Natural killer cell (primary cell): ENCODE measurements at regions not wholly inside any gene's neighbourhood (a gene's known extent, or its start where the extent isn't known, plus 50 kb on each side); places are given as distances from the start of the nearest gene placed in this dataset.

Experiments used
- ATAC-seq, 3 donors: fragments of 150-1000 bp in 2 of 3; fragments of 200-7000 bp in 1 of 3; cut with Tn5 transposase; 1 replicate in 1 of 3; 2 replicates in 2 of 3; pipeline ENCODE4 v1.10.0; 2021; ENCODE audit warnings: mild to moderate bottlenecking in 2 of 3, moderate library complexity in 2 of 3
- DNase-seq, 2 donors: peaks; one replicate each; pipeline versions ENCODE4 v3.0.0 to v3.0.0-alpha.2; 2013 to 2021; ENCODE audit warnings: mixed read lengths in 1 of 2
- H3K27ac ChIP-seq: one replicate; pipeline ENCODE4 v1.5.1; 2013; ENCODE audit warnings: mild to moderate bottlenecking, low read length
- H3K27me3 ChIP-seq: one replicate; pipeline ENCODE4 v1.6.1; 2013; ENCODE audit warnings: low read length; ENCODE audit not compliant: control insufficient read depth, insufficient read depth
- H3K36me3 ChIP-seq: one replicate; pipeline ENCODE4 v1.6.1; 2013; ENCODE audit warnings: low read length; ENCODE audit not compliant: control insufficient read depth, insufficient read depth
- H3K4me1 ChIP-seq: one replicate; pipeline ENCODE4 v1.6.1; 2013; ENCODE audit warnings: low read length; ENCODE audit not compliant: control insufficient read depth, insufficient read depth
- H3K4me3 ChIP-seq: one replicate; pipeline ENCODE4 v1.5.1; 2013; ENCODE audit warnings: low read length
- H3K9me3 ChIP-seq: one replicate; pipeline ENCODE4 v1.6.1; 2013; ENCODE audit warnings: low read length; ENCODE audit not compliant: control insufficient read depth, insufficient read depth
- H3K27ac Mint-ChIP-seq, 2 donors: one replicate each; pipeline ENCODE4 v1.8.0; 2022; ENCODE audit warnings: mild to moderate bottlenecking in 2 of 2, mixed read lengths in 2 of 2, moderate library complexity in 1 of 2
- H3K27me3 Mint-ChIP-seq, 2 donors: one replicate each; pipeline ENCODE4 v1.8.0; 2022; ENCODE audit warnings: low read depth in 2 of 2, mixed read lengths in 2 of 2
- H3K36me3 Mint-ChIP-seq: one replicate; pipeline ENCODE4 v1.8.0; 2022; ENCODE audit warnings: mixed read lengths
- H3K4me1 Mint-ChIP-seq, 2 donors: one replicate each; pipeline ENCODE4 v1.8.0; 2022; ENCODE audit warnings: mixed read lengths in 2 of 2
- H3K4me3 Mint-ChIP-seq: one replicate; pipeline ENCODE4 v1.8.0; 2022; ENCODE audit warnings: mild to moderate bottlenecking, moderate library complexity, mixed read lengths
- H3K9me3 Mint-ChIP-seq, 2 donors: one replicate each; pipeline ENCODE4 v1.8.0; 2022; ENCODE audit warnings: mixed read lengths in 2 of 2
- WGBS: methylation state at CpG from one replicate; pipeline ENCODE4 v1.1.7; 2013; ENCODE audit warnings: missing lambda C conversion rate; ENCODE audit not compliant: insufficient coverage; 5-methylcytosine and 5-hydroxymethylcytosine counted together
- intact Hi-C: fragments of 100-400 bp; cut with micrococcal nuclease; formaldehyde crosslinking; loops from one replicate; pipeline ENCODE4 v1.14.2; 2022
- TF ChIP-seq, protein P1 (sequence below): fragments of 200-600 bp; IDR thresholded peaks from one replicate; pipeline ENCODE4 v1.8.0; 2022; ENCODE audit warnings: antibody characterized with exemption

DNA sequence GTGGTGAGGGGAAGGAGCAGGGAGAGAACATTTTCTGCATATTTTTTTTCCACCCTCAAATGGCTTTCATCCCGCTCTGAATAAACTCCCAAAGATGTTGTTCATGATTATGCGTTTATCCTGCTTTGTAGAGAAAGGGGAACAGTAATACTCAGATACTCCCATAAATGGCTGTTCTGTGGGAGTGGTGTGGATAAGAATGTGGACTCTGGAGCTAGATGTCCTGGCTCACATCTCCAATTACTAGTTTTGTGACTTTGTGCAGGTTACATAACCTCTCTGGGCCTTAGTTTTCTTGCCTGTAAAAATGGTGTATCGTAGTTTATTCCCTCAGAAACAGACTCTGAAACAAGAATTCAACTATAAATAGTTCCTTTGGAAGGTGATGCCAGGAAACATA lies 395.4 kb upstream of the SUCLG2 start:
- TF ChIP-seq, protein P1, sequence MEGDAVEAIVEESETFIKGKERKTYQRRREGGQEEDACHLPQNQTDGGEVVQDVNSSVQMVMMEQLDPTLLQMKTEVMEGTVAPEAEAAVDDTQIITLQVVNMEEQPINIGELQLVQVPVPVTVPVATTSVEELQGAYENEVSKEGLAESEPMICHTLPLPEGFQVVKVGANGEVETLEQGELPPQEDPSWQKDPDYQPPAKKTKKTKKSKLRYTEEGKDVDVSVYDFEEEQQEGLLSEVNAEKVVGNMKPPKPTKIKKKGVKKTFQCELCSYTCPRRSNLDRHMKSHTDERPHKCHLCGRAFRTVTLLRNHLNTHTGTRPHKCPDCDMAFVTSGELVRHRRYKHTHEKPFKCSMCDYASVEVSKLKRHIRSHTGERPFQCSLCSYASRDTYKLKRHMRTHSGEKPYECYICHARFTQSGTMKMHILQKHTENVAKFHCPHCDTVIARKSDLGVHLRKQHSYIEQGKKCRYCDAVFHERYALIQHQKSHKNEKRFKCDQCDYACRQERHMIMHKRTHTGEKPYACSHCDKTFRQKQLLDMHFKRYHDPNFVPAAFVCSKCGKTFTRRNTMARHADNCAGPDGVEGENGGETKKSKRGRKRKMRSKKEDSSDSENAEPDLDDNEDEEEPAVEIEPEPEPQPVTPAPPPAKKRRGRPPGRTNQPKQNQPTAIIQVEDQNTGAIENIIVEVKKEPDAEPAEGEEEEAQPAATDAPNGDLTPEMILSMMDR, result no peak
- H3K27me3 ChIP-seq, result no peaks in the 10 kb centered on the region
- no peak overlapping the region for H3K27ac ChIP-seq
- Mint-ChIP-seq H3K4me1 (no peaks in the 10 kb centered on the region), H3K27ac (no peak overlapping the region), H3K36me3 (no peaks in the 10 kb centered on the region), H3K27me3 (peaks cover 0 to 4% of the 10 kb centered on the region in 2 donors), H3K9me3 (peaks cover 0 to 6% of the 10 kb centered on the region in 2 donors), H3K4me3 (no peak overlapping the region)
- no peaks in the 10 kb centered on the region for H3K4me1 ChIP-seq
- no peak overlapping the region for H3K4me3 ChIP-seq
- intact Hi-C loops, result no loop called here
- H3K9me3 ChIP-seq, result no peaks in the 10 kb centered on the region
- WGBS, result no CpG with 5 or more reads among the region's 3 CpGs
- H3K36me3 ChIP-seq, result no peaks in the 10 kb centered on the region
- ATAC-seq (no peak), DNase-seq (no peak)

DNA sequence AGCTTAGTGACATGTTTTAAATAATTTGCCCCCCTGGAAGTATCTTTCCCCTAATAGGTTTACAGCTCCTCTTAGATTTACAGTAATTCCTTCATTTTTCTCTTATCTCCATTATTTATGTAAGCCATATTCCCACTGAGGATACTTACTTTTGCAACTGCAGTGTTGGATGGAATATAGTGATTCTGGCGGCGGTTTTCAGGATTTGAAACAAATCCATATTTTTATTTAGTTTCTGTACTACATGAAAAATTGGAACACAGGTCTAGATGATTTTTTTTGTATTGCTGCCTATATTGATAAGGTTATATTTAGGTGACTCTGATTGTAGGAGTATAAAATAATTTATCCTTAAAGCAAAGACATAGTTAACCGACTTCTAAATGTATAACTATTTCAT lies 391.6 kb upstream of the SUCLG2 start:
- DNase-seq (no peak), ATAC-seq (no peak)
- peaks cover 0 to 2% of the 10 kb centered on the region in 2 donors for H3K9me3 Mint-ChIP-seq
- H3K36me3 ChIP-seq, result no peaks in the 10 kb centered on the region
- intact Hi-C loops, result no loop called here
- H3K27me3 ChIP-seq, result no peaks in the 10 kb centered on the region
- no peaks in the 10 kb centered on the region for H3K4me1 Mint-ChIP-seq
- no peaks in the 10 kb centered on the region for H3K36me3 Mint-ChIP-seq
- no peaks in the 10 kb centered on the region for H3K4me1 ChIP-seq
- no peak overlapping the region for H3K27ac ChIP-seq
- no peak overlapping the region for H3K4me3 Mint-ChIP-seq
- TF ChIP-seq, protein P1, result no peak
- no CpG with 5 or more reads among the region's 3 CpGs for WGBS
- no peak overlapping the region for H3K27ac Mint-ChIP-seq
- no peaks in the 10 kb centered on the region for H3K27me3 Mint-ChIP-seq
- no peaks in the 10 kb centered on the region for H3K9me3 ChIP-seq
- no peak overlapping the region for H3K4me3 ChIP-seq

DNA sequence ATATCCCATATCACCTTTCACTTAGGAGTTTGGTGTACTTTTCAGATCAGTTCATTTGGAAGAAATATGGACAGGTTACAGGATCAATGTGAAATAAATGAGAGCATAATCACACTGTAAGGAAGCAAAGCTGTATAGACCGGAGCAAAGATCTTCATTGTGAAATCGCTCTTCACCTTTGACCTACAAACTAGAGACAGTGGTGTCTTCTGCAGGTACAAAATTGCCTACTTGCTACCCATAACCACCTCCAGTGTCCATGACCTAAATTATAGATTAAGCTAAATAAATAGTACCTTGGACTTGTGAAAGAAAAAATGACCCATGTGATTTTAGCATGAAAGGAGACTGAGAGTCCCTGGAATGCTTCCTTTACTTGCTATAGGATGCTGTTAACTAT lies 379.5 kb upstream of the SUCLG2 start:
- Mint-ChIP-seq H3K4me1 (no peaks in the 10 kb centered on the region), H3K27me3 (peaks cover 0 to 4% of the 10 kb centered on the region in 2 donors), H3K4me3 (no peak overlapping the region), H3K36me3 (no peaks in the 10 kb centered on the region), H3K27ac (no peak overlapping the region), H3K9me3 (peaks cover 2 to 4% of the 10 kb centered on the region in 2 donors)
- TF ChIP-seq, protein P1, result no peak
- DNase-seq, result no peak
- 94% methylated on average over 2 of the region's 2 CpGs for WGBS
- intact Hi-C loops, result no loop called here
- Histone ChIP-seq H3K4me1 (no peaks in the 10 kb centered on the region), H3K9me3 (no peaks in the 10 kb centered on the region), H3K27ac (no peak overlapping the region), H3K36me3 (no peaks in the 10 kb centered on the region), H3K4me3 (no peak overlapping the region), H3K27me3 (peaks cover 2% of the 10 kb centered on the region)
- ATAC-seq, result no peak

DNA sequence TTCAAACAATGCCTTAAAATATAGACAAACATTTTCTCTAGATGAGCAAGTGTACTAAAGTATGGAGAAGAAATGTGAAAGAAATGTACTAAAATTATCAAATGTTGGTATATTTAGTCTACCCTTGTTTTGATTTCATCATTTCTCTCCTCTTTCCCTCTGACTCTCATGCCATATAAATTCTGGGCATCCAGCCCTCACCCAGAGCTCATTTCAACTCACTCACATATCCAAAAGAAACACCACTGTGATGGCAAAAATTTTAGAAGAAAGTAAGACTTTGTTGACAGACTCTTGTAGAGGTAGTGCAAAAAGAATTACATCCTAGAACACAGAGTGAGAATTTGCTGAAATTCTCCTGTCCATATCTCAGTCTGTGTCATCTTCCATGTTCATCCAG lies 377.8 kb upstream of the SUCLG2 start:
- H3K9me3 Mint-ChIP-seq, result peaks cover 2 to 4% of the 10 kb centered on the region in 2 donors
- DNase-seq (no peak), ATAC-seq (no peak)
- H3K4me1 Mint-ChIP-seq, result no peaks in the 10 kb centered on the region
- intact Hi-C loops, result no loop called here
- Histone ChIP-seq H3K4me3 (no peak overlapping the region), H3K27ac (no peak overlapping the region), H3K36me3 (no peaks in the 10 kb centered on the region), H3K27me3 (peaks cover 2% of the 10 kb centered on the region), H3K9me3 (no peaks in the 10 kb centered on the region), H3K4me1 (no peaks in the 10 kb centered on the region)
- H3K27me3 Mint-ChIP-seq, result peaks cover 0 to 4% of the 10 kb centered on the region in 2 donors
- TF ChIP-seq, protein P1, result no peak
- H3K4me3 Mint-ChIP-seq, result no peak overlapping the region
- no peaks in the 10 kb centered on the region for H3K36me3 Mint-ChIP-seq
- no peak overlapping the region for H3K27ac Mint-ChIP-seq
